ENCODE measurements at regions not wholly inside any gene's neighbourhood (a gene's known extent, or its start where the extent isn't known, plus 50 kb on each side); places are given as distances from the start of the nearest gene placed in this dataset.
A peak's percentile ranks its signal among the peaks of the same experiment; 100 is the strongest.

DNA sequence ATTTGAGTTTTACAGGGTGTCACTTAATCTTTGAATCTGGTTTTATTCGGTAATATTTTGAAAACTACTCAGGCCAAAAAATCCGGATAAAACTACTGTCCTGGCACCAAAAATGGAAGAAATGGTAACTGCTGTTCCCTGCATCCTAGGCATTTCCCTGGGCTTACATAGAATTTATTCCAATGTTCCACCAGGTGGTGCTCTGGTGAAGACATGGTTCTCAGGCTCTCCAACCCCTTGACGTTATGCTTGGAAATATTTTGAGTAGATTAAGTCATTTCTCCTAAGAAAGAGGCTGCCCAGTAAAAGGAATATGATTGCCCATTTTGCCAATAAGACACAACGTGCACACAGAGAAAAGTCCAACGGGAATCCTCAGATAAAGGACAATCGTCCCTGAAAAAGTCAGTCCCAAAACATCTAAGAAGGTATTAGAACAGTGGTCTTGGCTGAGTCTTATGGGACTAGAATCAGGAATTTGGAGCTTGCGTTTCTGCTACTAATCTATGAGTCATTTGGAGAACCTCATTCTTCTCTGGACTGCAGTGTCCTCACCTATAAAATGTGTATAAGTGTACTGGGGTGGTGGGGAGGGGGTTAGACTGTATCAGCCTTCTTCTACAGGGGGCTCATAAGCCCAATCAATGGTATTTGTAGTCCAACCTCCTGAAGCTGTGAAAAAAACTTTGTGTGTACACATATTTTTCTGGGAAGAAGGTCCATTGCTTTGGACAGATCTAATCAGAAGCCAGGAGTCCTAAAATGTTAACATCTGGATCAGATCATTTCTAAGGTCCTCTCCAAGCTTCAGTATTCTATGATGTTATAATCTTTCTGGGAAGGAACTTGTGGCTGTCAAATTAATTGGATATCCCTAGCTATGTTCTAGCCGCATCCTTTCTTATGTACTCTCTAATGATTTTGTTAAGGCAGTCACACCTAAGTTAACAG, 131.0 kb upstream of the BMP2 start:
- no peak overlapping the region for H3K4me3 ChIP-seq
- DNase-seq, result peak; percentile 51
- TF ChIP-seq, protein P1, sequence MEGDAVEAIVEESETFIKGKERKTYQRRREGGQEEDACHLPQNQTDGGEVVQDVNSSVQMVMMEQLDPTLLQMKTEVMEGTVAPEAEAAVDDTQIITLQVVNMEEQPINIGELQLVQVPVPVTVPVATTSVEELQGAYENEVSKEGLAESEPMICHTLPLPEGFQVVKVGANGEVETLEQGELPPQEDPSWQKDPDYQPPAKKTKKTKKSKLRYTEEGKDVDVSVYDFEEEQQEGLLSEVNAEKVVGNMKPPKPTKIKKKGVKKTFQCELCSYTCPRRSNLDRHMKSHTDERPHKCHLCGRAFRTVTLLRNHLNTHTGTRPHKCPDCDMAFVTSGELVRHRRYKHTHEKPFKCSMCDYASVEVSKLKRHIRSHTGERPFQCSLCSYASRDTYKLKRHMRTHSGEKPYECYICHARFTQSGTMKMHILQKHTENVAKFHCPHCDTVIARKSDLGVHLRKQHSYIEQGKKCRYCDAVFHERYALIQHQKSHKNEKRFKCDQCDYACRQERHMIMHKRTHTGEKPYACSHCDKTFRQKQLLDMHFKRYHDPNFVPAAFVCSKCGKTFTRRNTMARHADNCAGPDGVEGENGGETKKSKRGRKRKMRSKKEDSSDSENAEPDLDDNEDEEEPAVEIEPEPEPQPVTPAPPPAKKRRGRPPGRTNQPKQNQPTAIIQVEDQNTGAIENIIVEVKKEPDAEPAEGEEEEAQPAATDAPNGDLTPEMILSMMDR (IDR thresholded peaks at IDR 0.05), result peak; percentile 59
- no peak overlapping the region for H3K9ac ChIP-seq (ENCODE audit: low read depth in 2 of 2, low read length in 2 of 2)
- no peaks in the 10 kb centered on the region for H3K36me3 ChIP-seq
- H3K4me1 ChIP-seq, result peaks cover 7% of the 10 kb centered on the region
- peak overlapping the region; percentile 22 for H3K27ac ChIP-seq
- intact Hi-C loops (cut with DNase I), result loop anchor here (5.0 kb wide), 1 partner anchor 126 kb away; no protein-coding TSS in a partner anchor
- H3K27me3 ChIP-seq, result no peaks in the 10 kb centered on the region
- H3K9me3 ChIP-seq, result no peaks in the 10 kb centered on the region

DNA sequence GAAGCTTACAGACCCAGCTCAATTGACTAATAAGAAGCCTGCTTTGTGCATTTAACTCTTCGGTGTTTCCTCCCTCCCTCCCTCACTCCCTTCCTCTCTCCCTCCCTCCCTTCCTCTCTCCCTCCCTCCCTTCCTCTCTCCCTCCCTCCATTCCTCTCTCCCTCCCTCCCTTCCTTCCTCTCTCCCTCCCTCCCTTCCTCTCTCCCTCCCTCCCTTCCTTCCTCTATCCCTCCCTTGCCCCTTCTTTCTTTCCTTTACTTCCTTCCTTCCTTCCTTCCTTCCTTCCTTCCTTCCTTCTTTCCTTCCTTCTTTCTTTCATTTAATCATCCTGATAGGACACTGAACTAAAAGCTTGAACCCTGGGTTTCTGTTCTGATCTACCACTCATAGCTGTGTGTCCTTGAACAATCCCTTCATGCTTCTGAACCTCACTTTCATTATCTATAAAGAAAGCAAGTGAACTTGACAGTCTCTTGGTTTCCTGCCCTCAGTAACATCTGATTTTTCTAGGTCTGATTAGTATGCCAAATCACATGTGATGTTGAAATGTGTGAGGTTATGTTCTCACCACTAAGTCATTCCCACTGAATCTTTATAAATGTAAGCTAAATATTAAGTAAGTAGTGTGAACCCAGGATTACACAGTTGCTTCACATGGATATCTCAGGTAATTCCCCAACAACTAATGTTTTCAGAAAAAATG, 132.3 kb upstream of the BMP2 start:
- TF ChIP-seq, protein P1 (IDR thresholded peaks at IDR 0.05), result no peak
- no peak overlapping the region for H3K4me3 ChIP-seq
- no peak overlapping the region for H3K27ac ChIP-seq
- H3K27me3 ChIP-seq, result no peaks in the 10 kb centered on the region
- no peak for DNase-seq
- no peaks in the 10 kb centered on the region for H3K9me3 ChIP-seq
- H3K9ac ChIP-seq (ENCODE audit: low read depth in 2 of 2, low read length in 2 of 2), result no peak overlapping the region
- H3K4me1 ChIP-seq, result peaks cover 7% of the 10 kb centered on the region
- intact Hi-C loops (cut with DNase I), result loop anchor here (5.0 kb wide), 1 partner anchor 127 kb away; no protein-coding TSS in a partner anchor
- H3K36me3 ChIP-seq, result no peaks in the 10 kb centered on the region

DNA sequence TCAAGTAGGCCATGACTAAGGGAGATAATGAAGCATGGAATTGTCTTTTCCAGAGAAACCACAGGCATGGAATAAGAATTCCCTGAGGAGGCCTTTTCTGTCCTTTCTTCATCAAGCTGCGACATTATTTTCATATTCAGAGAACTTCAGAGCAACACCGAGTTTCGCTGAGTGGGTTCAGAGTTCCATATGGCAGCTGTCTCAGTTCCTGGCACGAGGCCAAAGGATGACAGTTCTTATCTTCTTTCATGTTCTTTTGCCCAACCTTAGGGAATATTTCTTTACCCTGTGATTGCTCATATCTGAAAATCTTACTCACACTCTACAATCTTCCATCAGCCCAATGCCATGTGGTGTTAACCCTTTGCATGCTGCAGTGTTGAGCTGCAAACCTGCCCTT, 135.3 kb upstream of the BMP2 start:
- Histone ChIP-seq H3K36me3 (no peaks in the 10 kb centered on the region), H3K27me3 (no peaks in the 10 kb centered on the region), H3K27ac (no peak overlapping the region), H3K4me1 (peaks cover 6% of the 10 kb centered on the region), H3K9ac (ENCODE audit: low read depth in 2 of 2, low read length in 2 of 2) (no peak overlapping the region), H3K9me3 (no peaks in the 10 kb centered on the region), H3K4me3 (no peak overlapping the region)
- TF ChIP-seq, protein P1 (IDR thresholded peaks at IDR 0.05), result no peak
- intact Hi-C loops (cut with DNase I), result loop anchor here (5.0 kb wide), 2 partner anchors 40 to 195 kb away; no protein-coding TSS in a partner anchor
- no peak for DNase-seq

DNA sequence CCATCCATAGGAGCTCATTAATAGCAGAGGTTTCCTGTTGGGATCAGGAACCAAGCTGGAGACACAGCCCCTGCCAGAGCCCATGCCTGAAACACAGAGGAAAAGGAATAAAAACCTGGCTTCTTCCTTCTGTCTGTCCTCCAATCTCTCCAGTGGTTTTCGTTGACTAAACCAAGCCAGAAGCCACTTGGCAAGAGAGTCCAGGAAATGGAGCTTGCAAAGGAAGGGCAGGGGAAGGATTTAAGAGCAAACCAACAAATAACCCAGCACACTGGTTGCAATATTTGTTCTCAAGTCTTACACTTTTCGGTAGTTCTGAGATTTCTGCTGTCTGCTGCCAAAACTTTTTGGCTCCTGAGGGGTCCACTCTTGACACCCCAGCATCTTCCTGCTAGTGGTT, 137.0 kb upstream of the BMP2 start:
- Histone ChIP-seq H3K9me3 (no peaks in the 10 kb centered on the region), H3K27ac (no peak overlapping the region), H3K4me3 (no peak overlapping the region), H3K27me3 (no peaks in the 10 kb centered on the region), H3K36me3 (no peaks in the 10 kb centered on the region), H3K9ac (ENCODE audit: low read depth in 2 of 2, low read length in 2 of 2) (no peak overlapping the region), H3K4me1 (no peaks in the 10 kb centered on the region)
- DNase-seq, result no peak
- intact Hi-C loops (cut with DNase I), result loop anchor here (5.0 kb wide), 2 partner anchors 38 to 197 kb away; no protein-coding TSS in a partner anchor
- TF ChIP-seq, protein P1 (IDR thresholded peaks at IDR 0.05), result no peak

DNA sequence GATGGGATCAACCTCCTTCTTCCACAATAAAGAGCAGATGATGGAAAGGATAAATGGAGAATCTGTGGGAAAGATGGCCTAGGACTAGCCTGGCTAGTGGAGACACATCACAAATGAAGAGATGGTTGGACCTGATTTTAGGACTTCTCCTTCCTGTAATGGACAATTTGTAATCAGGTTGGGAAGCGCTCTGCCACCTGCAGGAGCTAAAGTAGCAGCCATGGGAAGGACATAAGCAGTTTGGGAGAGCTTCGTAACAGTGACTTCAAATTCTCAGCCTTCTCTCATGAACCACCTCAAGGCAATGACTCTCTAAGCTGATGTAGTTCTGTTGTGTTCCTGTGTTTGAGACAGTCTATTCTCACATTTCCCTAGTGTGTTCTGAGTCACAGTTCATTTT, 137.9 kb upstream of the BMP2 start:
- TF ChIP-seq, protein P1 (IDR thresholded peaks at IDR 0.05), result no peak
- H3K4me1 ChIP-seq, result peaks cover under 1% of the 10 kb centered on the region
- H3K36me3 ChIP-seq, result no peaks in the 10 kb centered on the region
- H3K9ac ChIP-seq (ENCODE audit: low read depth in 2 of 2, low read length in 2 of 2), result no peak overlapping the region
- intact Hi-C loops (cut with DNase I), result no loop called here
- DNase-seq, result no peak
- no peak overlapping the region for H3K4me3 ChIP-seq
- no peaks in the 10 kb centered on the region for H3K9me3 ChIP-seq
- H3K27ac ChIP-seq, result no peak overlapping the region
- H3K27me3 ChIP-seq, result no peaks in the 10 kb centered on the region

Measured in colonic mucosa (tissue), 4 donors.